ENCODE measurements at regions not wholly inside any gene's neighbourhood (a gene's known extent, or its start where the extent isn't known, plus 50 kb on each side); places are given as distances from the start of the nearest gene placed in this dataset.

GRCh38 chrX:68928401-68928800, 99.6 kb downstream of the EFNB1 start:
- no peak overlapping the region for H3K27ac Mint-ChIP-seq
- H3K4me3 Mint-ChIP-seq = no peak overlapping the region
- H3K9me3 Mint-ChIP-seq = no peaks in the 10 kb centered on the region
- H3K27me3 Mint-ChIP-seq = no peaks in the 10 kb centered on the region
- H3K36me3 Mint-ChIP-seq = no peaks in the 10 kb centered on the region
- H3K4me1 Mint-ChIP-seq = no peaks in the 10 kb centered on the region

- Mint-ChIP-seq H3K9me3 (no peaks in the 10 kb centered on the region), H3K27me3 (no peaks in the 10 kb centered on the region), H3K36me3 (no peaks in the 10 kb centered on the region), H3K4me1 (no peaks in the 10 kb centered on the region), H3K4me3 (no peak overlapping the region), H3K27ac (no peak overlapping the region)
Observed at GRCh38 chrX:68927178-68927577, 98.4 kb downstream of the EFNB1 start.

DNA sequence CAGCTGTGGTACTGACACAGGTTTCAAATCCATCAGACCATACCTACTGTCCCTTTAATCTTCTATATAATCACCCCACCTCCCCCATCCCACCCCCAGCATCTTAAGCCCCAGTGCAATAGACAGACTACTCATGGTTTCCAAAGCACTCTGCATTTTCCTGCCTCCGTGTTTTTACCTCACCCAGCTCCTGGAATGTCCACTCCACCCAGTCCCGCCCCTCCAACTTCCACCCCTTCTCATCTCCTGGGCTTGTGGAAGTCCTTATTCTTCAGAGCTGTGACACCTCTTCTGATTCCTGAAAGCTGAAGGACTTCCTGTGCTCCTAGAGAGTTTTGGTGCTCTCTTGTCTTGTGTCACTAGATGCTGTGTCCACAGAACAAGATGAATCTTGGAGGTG, 94.3 kb downstream of the EFNB1 start:
- Mint-ChIP-seq H3K9me3 (no peaks in the 10 kb centered on the region), H3K36me3 (no peaks in the 10 kb centered on the region), H3K27me3 (no peaks in the 10 kb centered on the region), H3K27ac (no peak overlapping the region), H3K4me3 (no peak overlapping the region), H3K4me1 (no peaks in the 10 kb centered on the region)

- no peak overlapping the region for H3K4me3 Mint-ChIP-seq
- H3K27ac Mint-ChIP-seq = no peak overlapping the region
- no peaks in the 10 kb centered on the region for H3K36me3 Mint-ChIP-seq
- no peaks in the 10 kb centered on the region for H3K27me3 Mint-ChIP-seq
- H3K4me1 Mint-ChIP-seq = no peaks in the 10 kb centered on the region
- no peaks in the 10 kb centered on the region for H3K9me3 Mint-ChIP-seq
Observed at GRCh38 chrX:68922013-68922412, 93.2 kb downstream of the EFNB1 start.

- no peaks in the 10 kb centered on the region for H3K4me1 Mint-ChIP-seq
- no peak overlapping the region for H3K27ac Mint-ChIP-seq
- H3K4me3 Mint-ChIP-seq = no peak overlapping the region
- no peaks in the 10 kb centered on the region for H3K36me3 Mint-ChIP-seq
- H3K27me3 Mint-ChIP-seq = no peaks in the 10 kb centered on the region
- H3K9me3 Mint-ChIP-seq = no peaks in the 10 kb centered on the region
Observed at GRCh38 chrX:68920561-68920960, 91.7 kb downstream of the EFNB1 start.

DNA sequence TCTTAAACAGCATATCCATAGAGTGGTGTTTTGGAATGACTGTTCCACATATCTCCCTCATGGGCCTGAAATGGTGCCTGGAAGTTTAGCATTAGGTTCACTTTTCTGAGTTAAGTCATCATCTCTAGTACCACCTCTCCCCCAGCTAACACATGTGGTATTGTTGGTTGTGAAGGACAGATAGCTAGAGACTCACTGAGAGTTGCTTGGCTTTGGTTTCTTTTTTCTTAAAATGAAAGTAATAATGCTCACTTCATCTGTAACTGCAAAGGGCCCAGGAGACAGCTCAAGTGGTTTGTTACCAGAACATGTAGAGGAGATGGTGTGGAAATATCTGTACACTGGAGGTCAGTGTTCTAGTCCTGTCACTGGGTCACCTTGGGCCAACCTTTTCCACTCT, 90.9 kb downstream of the EFNB1 start:
- Mint-ChIP-seq H3K9me3 (no peaks in the 10 kb centered on the region), H3K36me3 (no peaks in the 10 kb centered on the region), H3K4me1 (no peaks in the 10 kb centered on the region), H3K27ac (no peak overlapping the region), H3K4me3 (no peak overlapping the region), H3K27me3 (no peaks in the 10 kb centered on the region)

DNA sequence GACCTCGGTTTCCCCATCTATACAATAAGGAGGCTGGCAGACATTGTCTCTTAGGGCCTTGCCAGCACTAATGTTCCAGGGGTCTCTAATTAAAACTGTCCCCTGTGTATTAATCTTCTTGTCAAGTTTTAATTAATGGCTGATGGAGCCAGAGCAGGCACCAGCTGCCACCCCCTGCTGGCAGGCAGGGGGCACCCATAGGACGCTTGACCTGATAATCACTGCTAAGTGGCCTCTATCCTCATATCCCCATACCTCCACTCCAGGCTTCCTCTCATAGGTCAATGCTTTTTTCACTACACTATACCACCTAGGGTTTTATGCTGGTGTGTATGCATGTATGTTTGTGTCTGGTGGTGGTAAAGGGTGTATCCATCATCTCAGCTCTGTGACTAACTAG, 89.4 kb downstream of the EFNB1 start:
- H3K9me3 Mint-ChIP-seq = no peaks in the 10 kb centered on the region
- H3K4me3 Mint-ChIP-seq = no peak overlapping the region
- no peaks in the 10 kb centered on the region for H3K36me3 Mint-ChIP-seq
- H3K27me3 Mint-ChIP-seq = no peaks in the 10 kb centered on the region
- no peak overlapping the region for H3K27ac Mint-ChIP-seq
- H3K4me1 Mint-ChIP-seq = no peaks in the 10 kb centered on the region

- Mint-ChIP-seq H3K9me3 (no peaks in the 10 kb centered on the region), H3K27me3 (no peaks in the 10 kb centered on the region), H3K27ac (no peak overlapping the region), H3K4me1 (no peaks in the 10 kb centered on the region), H3K36me3 (no peaks in the 10 kb centered on the region), H3K4me3 (no peak overlapping the region)
Observed at GRCh38 chrX:68917799-68918198, 89.0 kb downstream of the EFNB1 start.

GRCh38 chrX:68916891-68917290, 88.1 kb downstream of the EFNB1 start:
- Mint-ChIP-seq H3K27me3 (no peaks in the 10 kb centered on the region), H3K36me3 (no peaks in the 10 kb centered on the region), H3K4me1 (no peaks in the 10 kb centered on the region), H3K9me3 (no peaks in the 10 kb centered on the region), H3K27ac (no peak overlapping the region), H3K4me3 (no peak overlapping the region)

GRCh38 chrX:68915778-68916177, 87.0 kb downstream of the EFNB1 start:
- Mint-ChIP-seq H3K27ac (no peak overlapping the region), H3K9me3 (no peaks in the 10 kb centered on the region), H3K4me3 (no peak overlapping the region), H3K27me3 (no peaks in the 10 kb centered on the region), H3K4me1 (no peaks in the 10 kb centered on the region), H3K36me3 (no peaks in the 10 kb centered on the region)

GRCh38 chrX:68914479-68914946, 85.7 kb downstream of the EFNB1 start:
- Mint-ChIP-seq H3K36me3 (no peaks in the 10 kb centered on the region), H3K4me1 (no peaks in the 10 kb centered on the region), H3K4me3 (no peak overlapping the region), H3K27me3 (no peaks in the 10 kb centered on the region), H3K27ac (no peak overlapping the region), H3K9me3 (no peaks in the 10 kb centered on the region)

- Mint-ChIP-seq H3K27ac (no peak overlapping the region), H3K36me3 (no peaks in the 10 kb centered on the region)
Observed at GRCh38 chrX:68913249-68913547, 84.4 kb downstream of the EFNB1 start.

GRCh38 chrX:68912113-68912512, 83.3 kb downstream of the EFNB1 start:
- no peak overlapping the region for H3K4me3 Mint-ChIP-seq
- H3K36me3 Mint-ChIP-seq = no peaks in the 10 kb centered on the region
- no peaks in the 10 kb centered on the region for H3K9me3 Mint-ChIP-seq
- H3K4me1 Mint-ChIP-seq = no peaks in the 10 kb centered on the region
- no peaks in the 10 kb centered on the region for H3K27me3 Mint-ChIP-seq
- no peak overlapping the region for H3K27ac Mint-ChIP-seq

More at GRCh38 chrX:68913249-68913547, 84.4 kb downstream of the EFNB1 start:
- Mint-ChIP-seq H3K4me1 (no peaks in the 10 kb centered on the region), H3K4me3 (no peak overlapping the region), H3K9me3 (no peaks in the 10 kb centered on the region), H3K27me3 (no peaks in the 10 kb centered on the region)

DNA sequence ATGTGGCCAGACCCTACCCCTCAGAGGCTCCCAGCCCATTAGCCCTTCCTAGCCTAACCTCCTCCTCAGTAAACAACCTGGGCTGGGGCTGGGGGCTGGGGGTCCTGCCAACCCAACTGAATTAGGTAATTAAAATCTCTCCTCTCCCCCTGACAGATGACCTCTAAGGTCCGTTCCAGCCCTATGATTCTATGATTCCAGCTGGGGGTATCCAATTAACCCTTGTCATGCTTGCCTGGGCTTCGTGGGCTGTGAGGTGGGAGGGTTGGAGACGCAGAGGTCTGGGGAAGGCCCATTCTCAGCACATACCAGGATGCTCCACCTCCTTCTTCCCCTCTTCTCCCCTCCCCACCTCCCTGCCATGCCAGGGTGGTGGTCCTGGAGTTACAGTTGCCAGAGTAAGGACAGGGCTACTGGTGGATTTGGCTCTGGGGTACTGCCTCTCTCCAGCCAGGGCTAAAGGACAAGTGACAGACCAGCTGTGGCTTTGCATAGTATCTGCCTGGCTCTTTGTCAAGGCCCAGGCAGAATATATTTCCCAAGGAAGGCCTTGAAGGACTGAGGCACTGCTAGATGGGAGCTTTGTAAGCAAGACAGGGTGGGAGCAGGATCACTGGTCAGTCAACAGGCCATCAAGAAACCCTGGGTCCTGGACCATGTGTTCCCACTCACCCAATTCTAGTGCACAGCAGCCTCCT, 82.1 kb downstream of the EFNB1 start:
- no peaks in the 10 kb centered on the region for H3K9me3 Mint-ChIP-seq
- H3K27ac Mint-ChIP-seq = no peak overlapping the region
- no peaks in the 10 kb centered on the region for H3K4me1 Mint-ChIP-seq
- no peaks in the 10 kb centered on the region for H3K36me3 Mint-ChIP-seq
- H3K4me3 Mint-ChIP-seq = no peak overlapping the region
- no peaks in the 10 kb centered on the region for H3K27me3 Mint-ChIP-seq

DNA sequence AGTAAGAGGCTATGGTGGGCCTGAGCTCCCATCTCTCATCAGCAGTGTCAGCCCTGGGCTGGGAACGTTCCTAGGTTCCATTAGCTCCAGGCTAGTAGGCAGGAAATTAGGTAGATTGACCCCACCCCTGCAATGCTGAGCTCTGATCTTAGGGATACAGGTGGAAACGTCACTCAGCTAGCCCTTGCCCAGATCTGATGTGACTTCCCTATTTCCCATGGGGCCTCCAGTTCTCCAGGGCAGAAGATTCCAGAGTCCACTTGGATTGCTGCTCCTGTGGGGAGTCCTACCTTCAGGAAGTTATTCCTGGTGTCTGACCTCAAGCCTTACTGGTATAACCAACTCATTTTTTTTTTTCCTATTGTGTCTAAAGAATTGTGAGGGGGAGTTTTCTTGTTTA, 81.1 kb downstream of the EFNB1 start:
- Mint-ChIP-seq H3K4me1 (no peaks in the 10 kb centered on the region), H3K27ac (no peak overlapping the region), H3K27me3 (no peaks in the 10 kb centered on the region), H3K9me3 (no peaks in the 10 kb centered on the region), H3K36me3 (no peaks in the 10 kb centered on the region), H3K4me3 (no peak overlapping the region)

GRCh38 chrX:68908071-68908470, 79.2 kb downstream of the EFNB1 start:
- no peaks in the 10 kb centered on the region for H3K9me3 Mint-ChIP-seq

More at GRCh38 chrX:68908071-68908470, 79.2 kb downstream of the EFNB1 start:
- H3K27ac Mint-ChIP-seq = no peak overlapping the region
- no peak overlapping the region for H3K4me3 Mint-ChIP-seq
- H3K36me3 Mint-ChIP-seq = no peaks in the 10 kb centered on the region
- H3K27me3 Mint-ChIP-seq = no peaks in the 10 kb centered on the region
- no peaks in the 10 kb centered on the region for H3K4me1 Mint-ChIP-seq
